GM10266 (cell line): ENCODE measurements at regions not wholly inside any gene's neighbourhood (a gene's known extent, or its start where the extent isn't known, plus 50 kb on each side); places are given as distances from the start of the nearest gene placed in this dataset.

ENCODE experiments used
- DNase-seq: peaks from one replicate; pipeline ENCODE4 v3.0.0; 2012; ENCODE audit errors: extremely low spot score
- TF ChIP-seq, protein P1 (sequence below): IDR thresholded peaks from 2 replicates; pipeline ENCODE4 v1.5.1; 2012; ENCODE audit warnings: mild to moderate bottlenecking, low read depth; ENCODE audit not compliant: control insufficient read depth, insufficient read depth; ENCODE audit errors: missing control alignments

GRCh38 chr6:79842376-79843040 lies 104.8 kb downstream of the ELOVL4 start:
- DNase-seq = no peak
- TF ChIP-seq, protein P1, sequence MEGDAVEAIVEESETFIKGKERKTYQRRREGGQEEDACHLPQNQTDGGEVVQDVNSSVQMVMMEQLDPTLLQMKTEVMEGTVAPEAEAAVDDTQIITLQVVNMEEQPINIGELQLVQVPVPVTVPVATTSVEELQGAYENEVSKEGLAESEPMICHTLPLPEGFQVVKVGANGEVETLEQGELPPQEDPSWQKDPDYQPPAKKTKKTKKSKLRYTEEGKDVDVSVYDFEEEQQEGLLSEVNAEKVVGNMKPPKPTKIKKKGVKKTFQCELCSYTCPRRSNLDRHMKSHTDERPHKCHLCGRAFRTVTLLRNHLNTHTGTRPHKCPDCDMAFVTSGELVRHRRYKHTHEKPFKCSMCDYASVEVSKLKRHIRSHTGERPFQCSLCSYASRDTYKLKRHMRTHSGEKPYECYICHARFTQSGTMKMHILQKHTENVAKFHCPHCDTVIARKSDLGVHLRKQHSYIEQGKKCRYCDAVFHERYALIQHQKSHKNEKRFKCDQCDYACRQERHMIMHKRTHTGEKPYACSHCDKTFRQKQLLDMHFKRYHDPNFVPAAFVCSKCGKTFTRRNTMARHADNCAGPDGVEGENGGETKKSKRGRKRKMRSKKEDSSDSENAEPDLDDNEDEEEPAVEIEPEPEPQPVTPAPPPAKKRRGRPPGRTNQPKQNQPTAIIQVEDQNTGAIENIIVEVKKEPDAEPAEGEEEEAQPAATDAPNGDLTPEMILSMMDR = no peak

DNA sequence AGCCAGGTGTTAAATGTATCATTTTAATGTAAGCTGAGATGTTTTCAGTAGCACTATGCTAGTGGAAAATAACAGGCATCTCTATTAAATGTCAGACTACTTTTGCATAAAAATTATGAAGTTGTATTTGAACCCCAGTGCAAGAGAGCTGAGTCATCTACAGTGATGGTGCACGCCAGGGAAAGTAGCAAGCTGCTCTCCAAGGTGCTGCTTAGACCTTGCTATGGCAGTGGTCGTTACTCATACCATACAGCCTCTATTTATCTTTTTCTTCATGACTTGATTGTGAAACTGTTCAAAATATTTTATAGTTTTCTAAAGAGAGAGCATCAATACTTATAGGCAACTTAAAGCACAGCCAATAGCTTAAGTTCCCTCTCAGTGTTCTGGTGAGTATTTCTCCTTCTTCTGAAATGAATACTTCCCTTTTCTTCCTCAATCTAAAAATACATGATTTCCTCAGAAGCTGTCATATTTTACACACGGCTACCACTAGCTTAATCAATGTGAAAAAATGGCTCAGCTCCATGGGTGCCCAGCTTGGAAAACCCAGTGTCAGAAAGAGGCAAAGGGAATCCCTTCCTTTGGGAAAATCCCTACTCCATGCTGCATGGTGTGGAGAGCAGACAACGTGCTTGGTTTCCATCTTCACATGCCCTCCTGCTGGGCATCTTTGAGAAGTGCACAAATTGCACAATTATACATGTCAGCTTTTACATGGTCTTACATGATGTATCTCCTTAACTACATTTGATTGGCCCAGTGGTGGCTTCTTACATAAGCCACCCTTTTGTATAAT lies 105.6 kb downstream of the ELOVL4 start:
- no peak for DNase-seq
- TF ChIP-seq, protein P1 = no peak

GRCh38 chr6:79838851-79839250 lies 108.5 kb downstream of the ELOVL4 start:
- TF ChIP-seq, protein P1 = no peak

GRCh38 chr6:79833964-79834284 lies 113.4 kb downstream of the ELOVL4 start:
- no peak for DNase-seq

More at GRCh38 chr6:79838851-79839250, 108.5 kb downstream of the ELOVL4 start:
- DNase-seq = no peak

GRCh38 chr6:79833264-79833963 lies 113.9 kb downstream of the ELOVL4 start:
- DNase-seq = no peak
- TF ChIP-seq, protein P1 = no peak

More at GRCh38 chr6:79833964-79834284, 113.4 kb downstream of the ELOVL4 start:
- TF ChIP-seq, protein P1 = no peak

GRCh38 chr6:79832723-79833122 lies 114.6 kb downstream of the ELOVL4 start:
- TF ChIP-seq, protein P1 = no peak
- no peak for DNase-seq

- TF ChIP-seq, protein P1 = no peak
- no peak for DNase-seq
Measured at GRCh38 chr6:79824202-79824601, 123.2 kb downstream of the ELOVL4 start.
